Heart right ventricle (tissue), 16 donors: ENCODE measurements at regions not wholly inside any gene's neighbourhood (a gene's known extent, or its start where the extent isn't known, plus 50 kb on each side); places are given as distances from the start of the nearest gene placed in this dataset.

Experiments
- ATAC-seq, 8 donors: fragments of 200-7000 bp; cut with Tn5 transposase; one replicate each; pipeline ENCODE4 v1.9.1; 2020; ENCODE audit warnings: mild to moderate bottlenecking in 8 of 8, moderate library complexity in 8 of 8, moderate number of reproducible peaks in 1 of 8
- DNase-seq, 2 donors: peaks; one replicate each; pipeline ENCODE4 v3.0.0-alpha.2; 2020
- H3K27ac ChIP-seq, 10 donors: fragments of 200-600 bp; sonication (generic) in 2 of 10; one replicate each; pipeline versions ENCODE4 v1.5.0 to v1.8.0; 2020 to 2022; ENCODE audit warnings: mild to moderate bottlenecking in 3 of 10
- H3K27me3 ChIP-seq, 7 donors: fragments of 200-600 bp; one replicate each; pipeline ENCODE4 v1.8.0; 2021 to 2022; ENCODE audit warnings: mild to moderate bottlenecking in 2 of 7
- H3K36me3 ChIP-seq, 9 donors: fragments of 200-600 bp; sonication (generic) in 1 of 9; one replicate each; pipeline versions ENCODE4 v1.5.0 to v1.8.0; 2020 to 2022; ENCODE audit warnings: mild to moderate bottlenecking in 2 of 9
- H3K4me1 ChIP-seq, 9 donors: fragments of 200-600 bp; sonication (generic) in 1 of 9; one replicate each; pipeline versions ENCODE4 v1.5.0 to v1.8.0; 2020 to 2022; ENCODE audit warnings: mild to moderate bottlenecking in 4 of 9
- H3K4me3 ChIP-seq, 10 donors: fragments of 200-600 bp; sonication (generic) in 2 of 10; one replicate each; pipeline versions ENCODE4 v1.5.0 to v1.8.0; 2020 to 2022; ENCODE audit warnings: mild to moderate bottlenecking in 7 of 10, moderate library complexity in 2 of 10
- H3K9me3 ChIP-seq, 11 donors: fragments of 200-600 bp in 10 of 11; sonication (generic) in 2 of 11; one replicate each; pipeline versions ENCODE4 v1.5.0 to v1.8.0; 2013 to 2022; ENCODE audit warnings: mild to moderate bottlenecking in 2 of 11, control low read depth in 1 of 11, moderate library complexity in 1 of 11
- CTCF ChIP-seq, 9 donors: fragments of 200-600 bp; sonication (generic) in 2 of 9; IDR thresholded peaks; one replicate each; pipeline versions ENCODE4 v1.5.0 to v1.8.0; 2021 to 2022; ENCODE audit warnings: antibody characterized with exemption in 9 of 9, mild to moderate bottlenecking in 5 of 9, moderate library complexity in 1 of 9
- WGBS, 2 donors: extraction: QIAGEN DNeasy Blood & Tissue Kit; methylation state at CpG; one replicate each; pipeline ENCODE4 v1.1.7; 2013; ENCODE audit warnings: inconsistent platforms in 1 of 2; 5-methylcytosine and 5-hydroxymethylcytosine counted together
- intact Hi-C, 10 donors: fragments of 100-400 bp; cut with DNase I; formaldehyde crosslinking; loops; one replicate each; pipeline versions ENCODE4 v1.11.1 to v1.14.2; 2022
- donor health status: Arrhythmogenic right ventricular cardiomyopathy.
- donor health status: ischemic (EF 13 %, LVEDD 7.1; RV severe dilation, severe dysfunction).
- donor health status: healthy with polysubstance abuse.
- donor health status: DM: no; HTN: yes; CAD: no.
- donor health status: DM: no; HTN: no; CAD: no.
- donor health status: ischemic (EF 25% LVEDD 6.9; RV normal size, moderate dysfunction).
- donor health status: ischemic (EF 25% LVEDD 5.7; RV mildly dilated, moderate dysfunction).
- donor health status: healthy.
- donor health status: DM: yes; HTN: yes; CAD: no.
- donor health status: Ischemic cardiomyopathy.
- donor health status: ischemic (EF 35%, LVEDD 5.7; RV mildly dilated, moderate dysfunction).
- donor health status: nonischemic (EF 11% LVEDD 7.7; RV severe dilation, severe dysfunction).
- donor health status: DM: yes; HTN: yes; CAD: no.
- donor health status: PGD.
- donor health status: ischemic (EF 29% LVEDD 5.4; RV normal size, mild dysfunction).
- donor health status: nonischemic (EF 23%, LVEDD 6.1; RV moderate dilation, normal function).

DNA sequence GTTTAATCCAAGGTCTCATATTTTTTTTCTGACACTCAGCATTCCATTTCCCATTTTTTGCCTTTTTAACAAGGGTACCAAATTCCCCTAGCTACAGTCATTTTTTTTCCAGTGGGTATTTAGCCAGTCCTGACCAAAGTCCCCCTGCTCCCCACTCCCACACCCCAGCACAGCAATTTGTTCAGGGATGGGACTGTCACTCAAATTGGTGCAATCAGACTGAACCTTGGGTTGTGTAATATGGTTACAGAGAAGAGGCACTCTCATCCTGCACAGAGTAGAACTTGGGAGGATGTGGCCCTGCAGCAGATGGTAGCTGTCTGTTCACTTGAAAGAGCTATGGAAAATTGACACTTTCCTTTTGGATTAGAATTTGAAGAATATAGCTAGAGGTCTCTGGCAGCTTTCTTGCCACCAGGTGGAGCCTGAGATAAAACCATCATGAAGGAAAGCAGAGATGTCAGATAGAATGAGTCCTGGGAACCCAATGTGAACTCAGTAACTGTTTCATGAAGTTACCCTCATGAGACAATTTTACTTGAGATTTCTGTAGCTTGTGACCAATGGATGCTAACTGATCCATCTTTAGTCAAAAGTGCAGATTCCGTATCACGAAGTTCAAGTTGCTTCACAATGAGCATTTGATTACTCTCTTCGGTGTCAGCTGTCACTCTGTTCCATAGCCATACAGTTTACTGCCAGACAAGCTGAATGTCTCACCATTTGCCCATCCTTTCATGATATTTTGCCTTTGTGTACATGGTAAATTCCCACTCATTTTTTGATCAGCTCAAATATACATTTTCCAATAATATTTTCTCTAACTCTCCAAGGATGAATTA, 394.0 kb upstream of the SYT1 start:
- Histone ChIP-seq H3K27me3 (no peaks in the 10 kb centered on the region), H3K36me3 (no peaks in the 10 kb centered on the region), H3K27ac (no peak overlapping the region), H3K9me3 (no peaks in the 10 kb centered on the region), H3K4me3 (no peak overlapping the region), H3K4me1 (no peaks in the 10 kb centered on the region)
- no peak for DNase-seq
- intact Hi-C loops, result no loop called here
- TF ChIP-seq CTCF (IDR thresholded peaks at IDR 0.05), result peak in 6 of 9 donors; percentile 11 to 29 (median 17)
- no peak for ATAC-seq
- WGBS, 2 donors, result 82 to 85% methylated on average over 3 of the region's 3 CpGs

DNA sequence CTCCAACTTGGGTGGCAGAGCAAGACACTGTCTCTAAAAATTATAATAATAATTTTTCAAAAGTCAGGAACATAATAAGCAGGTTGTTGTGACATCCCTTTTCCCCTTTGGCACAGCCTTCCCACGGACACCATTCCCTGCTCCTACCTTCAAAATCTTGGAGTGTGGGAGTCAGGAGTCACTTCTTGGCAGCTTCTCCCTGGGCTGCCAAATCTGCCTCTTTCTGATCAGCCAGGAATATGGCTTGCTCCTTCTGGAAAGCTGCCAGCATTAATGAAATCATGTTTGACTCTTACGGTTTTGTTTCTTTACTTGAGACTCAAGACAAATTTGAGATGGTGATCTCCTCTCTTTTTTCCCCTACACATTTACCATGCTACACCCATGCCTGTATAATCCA, 391.4 kb upstream of the SYT1 start:
- H3K27ac ChIP-seq, result no peak overlapping the region
- H3K36me3 ChIP-seq, result no peaks in the 10 kb centered on the region
- 32 to 37% methylated on average over 2 of the region's 2 CpGs for WGBS, 2 donors
- no peaks in the 10 kb centered on the region for H3K4me1 ChIP-seq
- intact Hi-C loops, result no loop called here
- no peaks in the 10 kb centered on the region for H3K27me3 ChIP-seq
- no peak overlapping the region for H3K4me3 ChIP-seq
- peaks cover 0 to 4% (median 0%) of the 10 kb centered on the region in 11 donors for H3K9me3 ChIP-seq
- no peak for DNase-seq
- no peak for TF ChIP-seq CTCF (IDR thresholded peaks at IDR 0.05)
- ATAC-seq, result no peak

DNA sequence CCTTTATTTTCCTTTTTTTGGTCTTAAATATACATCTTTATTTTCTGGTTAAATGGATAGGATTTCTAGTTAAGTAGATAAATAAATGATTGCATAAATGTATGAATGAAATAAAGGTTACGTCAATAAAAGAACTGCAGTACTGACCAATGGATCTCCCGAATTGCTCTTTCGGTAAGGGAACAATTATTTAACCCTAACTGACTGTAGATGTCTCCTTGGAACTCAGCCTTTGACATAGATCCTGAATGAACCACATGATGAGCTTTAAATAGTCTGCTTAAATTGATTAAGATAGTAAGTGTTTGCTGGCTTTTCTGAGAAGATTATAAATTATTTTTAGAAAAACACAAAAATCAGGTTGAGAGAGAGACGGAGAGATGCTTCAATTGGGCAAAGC, 391.0 kb upstream of the SYT1 start:
- TF ChIP-seq CTCF (IDR thresholded peaks at IDR 0.05), result no peak
- H3K9me3 ChIP-seq, result peaks cover 0 to 4% (median 0%) of the 10 kb centered on the region in 11 donors
- DNase-seq (no peak), ATAC-seq (no peak)
- H3K27me3 ChIP-seq, result no peaks in the 10 kb centered on the region
- H3K4me1 ChIP-seq, result no peaks in the 10 kb centered on the region
- no peak overlapping the region for H3K4me3 ChIP-seq
- H3K27ac ChIP-seq, result no peak overlapping the region
- no peaks in the 10 kb centered on the region for H3K36me3 ChIP-seq
- intact Hi-C loops, result no loop called here
- WGBS, 2 donors, result 81 to 85% methylated on average over 4 of the region's 4 CpGs

- intact Hi-C loops, result no loop called here
- no peak for ATAC-seq
- Histone ChIP-seq H3K27me3 (no peaks in the 10 kb centered on the region), H3K4me3 (no peak overlapping the region), H3K36me3 (no peaks in the 10 kb centered on the region), H3K9me3 (no peaks in the 10 kb centered on the region), H3K4me1 (no peaks in the 10 kb centered on the region), H3K27ac (no peak overlapping the region)
- no peak for TF ChIP-seq CTCF (IDR thresholded peaks at IDR 0.05)
- 75 to 83% methylated on average over 8 of the region's 8 CpGs for WGBS, 2 donors
- no peak for DNase-seq
These were observed 380.7 kb upstream of the SYT1 start for GRCh38 chr12:78483767-78484315.
